ENCODE measurements at regions not wholly inside any gene's neighbourhood (a gene's known extent, or its start where the extent isn't known, plus 50 kb on each side); places are given as distances from the start of the nearest gene placed in this dataset.

GRCh38 chr15:98428253-98428989, 219.9 kb upstream of the IGF1R start:
- Histone ChIP-seq H2AFZ (ENCODE audit: insufficient read depth, low read depth, low read length, poor library complexity, severe bottlenecking) (peak overlapping the region; percentile 73), H3K4me1 (ENCODE audit: control insufficient read depth in 2 of 2, insufficient read depth in 2 of 2, low read length in 2 of 2) (peaks cover 8% of the 10 kb centered on the region in 2 donors), H4K20me1 (ENCODE audit: control insufficient read depth, insufficient read depth, low read length, poor library complexity, severe bottlenecking) (no peaks in the 10 kb centered on the region), H3K4me2 (replicated peaks; ENCODE audit: low read depth, low read length, poor library complexity, severe bottlenecking) (peak overlapping the region; percentile 76), H3K27ac (ENCODE audit: low read length in 2 of 2) (no peak overlapping the region), H3K79me2 (ENCODE audit: control insufficient read depth, insufficient read depth, low read length) (no peaks in the 10 kb centered on the region), H3K4me3 (ENCODE audit: control extremely low read depth in 1 of 5, extremely low read depth in 1 of 5, insufficient read depth in 1 of 5, low read depth in 2 of 5, low read length in 4 of 5) (peak overlapping the region in 2 of 5 experiments; percentile 23 to 29), H3K36me3 (replicated peaks in 1 of 2; ENCODE audit: control extremely low read depth in 1 of 2, control insufficient read depth in 1 of 2, extremely low read depth in 1 of 2, insufficient read depth in 2 of 2, low read length in 1 of 2) (no peaks in the 10 kb centered on the region), H3K9ac (ENCODE audit: low read length) (peak overlapping the region; percentile 26), H3K27me3 (replicated peaks in 1 of 4; ENCODE audit: control extremely low read depth in 1 of 4, control insufficient read depth in 3 of 4, insufficient read depth in 4 of 4, low read length in 3 of 4) (peaks cover 0 to 35% (median 11%) of the 10 kb centered on the region in 4 experiments), H3K9me3 (ENCODE audit: control extremely low read depth in 1 of 3, control insufficient read depth in 2 of 3, insufficient read depth in 1 of 3, low read length in 2 of 3) (peaks cover 0 to 7% (median 0%) of the 10 kb centered on the region in 3 donors)
- H3K9me3 Mint-ChIP-seq (ENCODE audit: insufficient read depth), result no peaks in the 10 kb centered on the region
- H3K4me3 Mint-ChIP-seq, result peak overlapping the region; percentile 47
- H3K27ac Mint-ChIP-seq, result no peak overlapping the region
- H3K27me3 Mint-ChIP-seq, result peaks cover 40% of the 10 kb centered on the region
- DNase-seq (peak; percentile 61), ATAC-seq (ENCODE audit: low read depth) (peak; percentile 72)
- H3K4me1 Mint-ChIP-seq, result peaks cover 6% of the 10 kb centered on the region
- ChIA-PET CTCF (interaction anchor here (1.0 to 3.6 kb wide), 8 partner anchors 8 to 117 kb away, joined by 3 to 23 read pairs (median 6); no protein-coding TSS in a partner anchor), POLR2A (no interaction called here)
- TF ChIP-seq CTCF (IDR thresholded peaks at IDR 0.05), result peak; percentile 85
- TF ChIP-seq EZH2 (IDR thresholded peaks at IDR 0.05; ENCODE audit: borderline replicate concordance, insufficient read depth, low read depth, low read length, poor library complexity, severe bottlenecking), result no peak
- intact Hi-C loops (cut with micrococcal nuclease), result loop anchor here (1.0 kb wide), 1 partner anchor 117 kb away; no protein-coding TSS in a partner anchor
- 3% methylated on average over 49 of the region's 49 CpGs for WGBS (ENCODE audit: insufficient coverage)

- H3K27me3 ChIP-seq (replicated peaks in 1 of 4; ENCODE audit: control extremely low read depth in 1 of 4, control insufficient read depth in 3 of 4, insufficient read depth in 4 of 4, low read length in 3 of 4), result peaks cover 0 to 28% (median 9%) of the 10 kb centered on the region in 4 experiments
- ChIA-PET POLR2A (no interaction called here), CTCF (interaction anchor here (1.3 kb wide), 1 partner anchor 9 kb away, joined by 3 read pairs; no protein-coding TSS in a partner anchor)
- no peaks in the 10 kb centered on the region for H3K79me2 ChIP-seq (ENCODE audit: control insufficient read depth, insufficient read depth, low read length)
- H3K27ac ChIP-seq (ENCODE audit: low read length in 2 of 2), result no peak overlapping the region
- ATAC-seq (ENCODE audit: low read depth) (no peak), DNase-seq (no peak)
- Mint-ChIP-seq H3K27me3 (peaks cover 29% of the 10 kb centered on the region), H3K9me3 (ENCODE audit: insufficient read depth) (no peaks in the 10 kb centered on the region), H3K4me3 (no peak overlapping the region), H3K4me1 (peaks cover 6% of the 10 kb centered on the region), H3K27ac (no peak overlapping the region)
- no peak overlapping the region for H3K4me3 ChIP-seq (ENCODE audit: control extremely low read depth in 1 of 5, extremely low read depth in 1 of 5, insufficient read depth in 1 of 5, low read depth in 2 of 5, low read length in 4 of 5)
- no peak overlapping the region for H2AFZ ChIP-seq (ENCODE audit: insufficient read depth, low read depth, low read length, poor library complexity, severe bottlenecking)
- H4K20me1 ChIP-seq (ENCODE audit: control insufficient read depth, insufficient read depth, low read length, poor library complexity, severe bottlenecking), result no peaks in the 10 kb centered on the region
- no peaks in the 10 kb centered on the region for H3K36me3 ChIP-seq (replicated peaks in 1 of 2; ENCODE audit: control extremely low read depth in 1 of 2, control insufficient read depth in 1 of 2, extremely low read depth in 1 of 2, insufficient read depth in 2 of 2, low read length in 1 of 2)
- H3K4me2 ChIP-seq (replicated peaks; ENCODE audit: low read depth, low read length, poor library complexity, severe bottlenecking), result no peak overlapping the region
- TF ChIP-seq CTCF (IDR thresholded peaks at IDR 0.05), result no peak
- no peak for TF ChIP-seq EZH2 (IDR thresholded peaks at IDR 0.05; ENCODE audit: borderline replicate concordance, insufficient read depth, low read depth, low read length, poor library complexity, severe bottlenecking)
- 94% methylated on average over 9 of the region's 9 CpGs for WGBS (ENCODE audit: insufficient coverage)
- peaks cover 8% of the 10 kb centered on the region in 2 donors for H3K4me1 ChIP-seq (ENCODE audit: control insufficient read depth in 2 of 2, insufficient read depth in 2 of 2, low read length in 2 of 2)
- intact Hi-C loops (cut with micrococcal nuclease), result no loop called here
- H3K9ac ChIP-seq (ENCODE audit: low read length), result no peak overlapping the region
- peaks cover 0 to 9% (median 0%) of the 10 kb centered on the region in 3 donors for H3K9me3 ChIP-seq (ENCODE audit: control extremely low read depth in 1 of 3, control insufficient read depth in 2 of 3, insufficient read depth in 1 of 3, low read length in 2 of 3)
These were observed 217.2 kb upstream of the IGF1R start for GRCh38 chr15:98431171-98431570.
